Activated CD8-positive, alpha-beta memory T cell treated with anti-CD3 and anti-CD28 coated beads for 36 hours (primary cell): ENCODE measurements at regions not wholly inside any gene's neighbourhood (a gene's known extent, or its start where the extent isn't known, plus 50 kb on each side); places are given as distances from the start of the nearest gene placed in this dataset.
"Not testable (repeated sequence)": the region's sequence is repeated elsewhere in the genome, so short reads cannot be mapped to it uniquely, and the experiment has no call there.

ENCODE experiments used
- CTCF ChIA-PET: fragments of 350-600 bp; sonication (Branson Sonifier 250); formaldehyde crosslinking; loops from one replicate; lab custom pipeline; 2021; ENCODE audit warnings: antibody characterized with exemption; lab: Charles Lee
- POLR2A ChIA-PET: fragments of 350-600 bp; sonication (Branson Sonifier 250); formaldehyde crosslinking; loops from one replicate; lab custom pipeline; 2021; ENCODE audit warnings: antibody characterized with exemption; lab: Charles Lee

DNA sequence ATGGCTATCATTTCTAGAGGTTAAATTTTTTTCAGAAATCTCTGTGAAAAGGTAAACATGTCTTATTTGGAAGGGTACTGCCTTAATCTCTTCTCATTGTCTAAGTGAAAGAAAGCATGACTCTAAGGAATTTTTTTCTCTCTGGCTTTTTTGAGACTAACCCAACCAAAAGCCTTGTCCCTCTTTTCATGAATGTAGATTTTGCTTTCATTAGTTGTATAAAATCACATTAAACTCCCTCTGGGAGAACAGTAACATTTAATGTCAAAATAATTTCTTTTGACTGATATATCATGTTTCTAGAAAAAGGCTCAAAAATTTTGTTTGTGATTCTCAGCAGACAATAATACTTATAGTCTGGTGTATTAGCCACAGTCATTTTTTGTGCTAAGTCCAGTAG, 168.4 kb upstream of the SPOPL start:
- POLR2A ChIA-PET = no interaction called here
- CTCF ChIA-PET = no interaction called here

DNA sequence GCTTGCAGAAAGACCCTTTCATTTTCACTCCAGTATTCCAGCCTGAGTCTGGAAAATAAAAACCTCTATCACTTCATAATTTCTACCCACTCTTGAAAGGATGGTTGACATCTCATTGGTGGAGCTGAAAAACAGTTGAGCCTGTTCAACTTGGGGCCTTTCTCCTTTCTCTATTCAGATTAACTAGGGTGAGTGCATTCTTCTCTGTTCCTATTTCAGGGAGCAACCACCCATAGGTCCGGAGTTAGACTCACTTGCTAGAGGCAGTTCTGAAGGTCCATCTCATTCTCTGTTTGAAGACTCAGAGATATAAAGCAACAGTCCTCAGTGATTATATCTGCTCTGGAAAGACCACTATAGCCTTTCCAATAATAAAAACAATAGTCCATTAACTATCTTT, 167.9 kb upstream of the SPOPL start:
- CTCF ChIA-PET = no interaction called here
- POLR2A ChIA-PET = no interaction called here

DNA sequence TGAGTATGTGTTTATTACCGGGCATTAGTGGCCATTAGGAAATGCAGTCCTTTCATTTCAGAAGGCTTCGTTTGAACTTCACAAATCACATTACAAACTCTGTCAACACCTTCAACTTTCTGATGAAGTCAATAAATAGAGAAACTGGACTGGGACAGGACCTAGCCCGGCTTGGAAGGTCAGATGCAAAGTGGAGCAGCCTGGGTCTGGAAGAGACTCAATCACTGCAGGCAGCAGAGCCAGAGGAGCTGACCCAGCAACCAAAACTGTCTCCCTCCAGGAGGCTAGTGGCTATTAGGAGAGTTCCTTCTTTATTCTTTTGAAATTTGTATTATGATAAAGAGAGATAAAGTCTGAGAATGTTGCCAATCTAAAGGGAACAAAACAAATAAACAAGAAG, 167.2 kb upstream of the SPOPL start:
- POLR2A ChIA-PET = no interaction called here

DNA sequence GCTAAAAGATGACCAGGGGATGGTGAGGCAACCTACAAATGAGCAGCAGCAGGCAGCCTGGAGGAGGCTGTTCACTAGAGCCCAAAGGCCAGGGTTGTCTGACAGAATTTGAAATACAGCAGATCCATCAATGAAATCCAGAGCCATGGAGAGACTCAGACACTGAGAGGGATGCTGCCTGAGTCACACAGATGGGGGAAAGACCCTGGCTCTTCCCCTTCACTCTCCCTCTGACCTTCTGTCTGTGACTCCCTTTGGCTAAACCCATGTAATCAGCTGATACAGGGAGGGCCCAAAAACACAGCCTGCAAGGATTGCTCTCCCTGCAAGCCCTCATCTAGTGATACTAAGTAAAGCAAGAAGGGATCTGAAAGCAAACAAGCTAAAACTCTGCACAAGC, 166.5 kb upstream of the SPOPL start:
- ChIA-PET POLR2A (no interaction called here), CTCF (no interaction called here)

More for the DNA sequence above, 167.2 kb upstream of the SPOPL start:
- CTCF ChIA-PET = no interaction called here

DNA sequence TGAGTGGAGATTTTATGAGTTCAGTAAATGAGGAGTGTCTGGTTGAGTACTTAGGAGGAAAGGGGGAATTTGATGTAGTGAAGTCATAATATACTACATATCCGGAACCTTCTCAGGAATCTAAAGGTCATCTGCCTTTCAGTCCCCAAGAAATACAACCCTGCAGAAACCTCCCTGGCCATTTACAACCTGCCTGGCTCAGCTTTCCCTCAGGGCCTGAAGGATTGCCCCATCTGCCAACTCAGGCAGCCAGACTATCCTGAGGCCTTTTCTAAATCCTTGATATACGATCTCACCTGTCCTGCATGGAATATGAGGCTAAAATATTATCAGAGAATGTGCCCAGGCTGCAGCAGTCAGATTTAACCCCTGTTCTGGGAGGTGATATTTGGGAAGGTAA, 165.4 kb upstream of the SPOPL start:
- CTCF ChIA-PET = no interaction called here
- POLR2A ChIA-PET = no interaction called here

DNA sequence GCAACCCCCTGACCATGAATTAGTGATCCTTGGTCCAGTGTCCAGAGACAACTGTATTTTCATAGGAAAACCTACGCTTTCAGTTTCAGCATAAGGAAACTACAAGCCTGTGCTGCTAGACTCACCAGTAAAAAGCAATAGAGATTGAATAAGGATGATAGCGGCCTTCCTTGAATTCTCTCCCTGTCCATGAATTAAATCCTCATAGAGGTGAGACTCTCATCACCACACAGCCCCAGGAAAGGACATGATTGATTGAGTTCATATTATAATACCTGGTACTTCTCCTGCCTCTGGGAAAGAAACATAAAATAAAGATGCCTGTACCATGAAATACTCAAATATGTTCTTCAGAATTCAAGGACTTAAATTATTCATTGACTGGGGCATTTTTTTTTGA, 146.3 kb upstream of the SPOPL start:
- ChIA-PET POLR2A (no interaction called here), CTCF (no interaction called here)

DNA sequence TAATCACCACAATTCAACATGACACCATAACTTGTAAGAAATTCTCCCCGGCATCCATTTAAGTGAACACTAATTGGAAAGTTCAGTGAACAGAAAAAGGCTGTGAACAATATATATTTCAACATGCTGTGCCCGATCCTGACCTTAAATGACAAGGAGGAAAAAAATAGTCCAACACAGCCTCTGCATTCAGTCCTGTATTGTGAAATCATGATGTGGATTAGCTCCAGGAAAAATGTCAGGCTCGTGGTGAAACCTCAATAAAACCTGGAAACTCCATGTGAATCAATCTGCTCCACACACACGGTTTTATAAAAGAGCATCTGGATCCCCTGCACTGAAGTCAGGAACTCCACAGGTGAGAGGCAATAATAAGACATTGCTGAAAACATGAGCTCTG, 145.4 kb upstream of the SPOPL start:
- ChIA-PET CTCF (no interaction called here), POLR2A (no interaction called here)

DNA sequence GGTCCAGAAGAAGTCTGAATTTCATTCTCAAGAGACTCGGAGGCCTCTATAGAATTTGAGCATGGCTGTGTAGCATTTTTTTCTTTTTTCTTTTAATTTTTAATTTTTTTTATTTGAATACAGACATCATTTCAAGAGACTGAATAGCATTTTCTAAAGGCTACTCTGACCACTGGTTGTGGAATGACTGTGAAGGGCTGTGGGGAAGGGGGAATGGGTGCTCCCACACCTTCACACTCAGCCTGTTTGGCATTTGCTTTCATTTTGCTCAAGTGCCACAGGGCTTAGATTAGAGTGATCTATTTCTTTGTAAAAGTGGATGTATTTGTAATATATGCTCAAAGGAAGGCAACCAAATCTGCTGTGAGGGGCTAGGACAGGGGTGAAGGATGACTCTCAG, 142.0 kb upstream of the SPOPL start:
- ChIA-PET POLR2A (no interaction called here), CTCF (no interaction called here)

DNA sequence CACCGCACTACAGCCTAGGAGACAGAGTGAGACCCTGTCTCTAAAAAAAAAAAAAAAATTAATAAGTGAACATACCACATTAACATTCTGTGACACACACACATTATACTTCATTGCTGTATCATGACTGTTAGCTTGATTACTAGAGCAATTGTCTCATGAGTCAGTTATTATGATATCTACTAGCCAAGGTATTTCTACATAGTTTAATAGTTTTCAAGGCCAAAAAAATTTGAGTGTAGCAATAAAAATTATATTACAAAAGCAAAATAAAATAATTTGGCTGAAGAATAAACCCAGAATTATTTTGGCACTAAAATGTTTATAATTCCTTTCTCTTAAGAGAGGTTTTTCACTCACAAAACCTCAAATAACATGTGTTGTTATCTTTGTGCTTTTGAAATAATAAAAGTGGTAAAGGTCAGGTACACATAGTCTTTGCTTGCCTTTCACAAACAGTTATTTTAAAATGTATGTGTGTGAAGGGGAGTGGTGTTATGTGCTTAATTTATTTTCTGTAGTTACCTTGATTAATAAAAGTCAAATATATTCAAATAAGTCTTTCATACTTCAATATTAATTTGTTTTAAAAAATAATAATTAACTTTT, 136.9 kb upstream of the SPOPL start:
- POLR2A ChIA-PET = no interaction called here
- CTCF ChIA-PET = no interaction called here

DNA sequence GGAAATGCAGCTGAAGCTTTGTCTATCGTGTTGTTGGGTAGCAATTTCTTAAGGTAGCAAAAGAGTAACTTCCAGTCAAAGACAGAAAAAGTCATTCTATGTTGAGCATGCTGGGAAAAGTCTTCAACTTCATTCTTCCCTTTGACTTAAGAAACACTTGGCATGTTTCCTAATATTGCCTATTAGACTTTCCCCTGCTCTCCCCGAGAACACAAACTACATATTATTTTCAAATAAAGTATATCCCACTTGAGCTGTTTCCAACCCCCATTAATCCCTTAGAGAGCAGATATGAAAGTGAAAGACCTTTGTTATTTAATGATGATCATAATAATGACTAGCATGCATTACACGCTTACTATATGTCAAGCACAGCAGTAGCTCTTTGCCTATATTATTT, 136.0 kb upstream of the SPOPL start:
- POLR2A ChIA-PET = no interaction called here
- CTCF ChIA-PET = no interaction called here

DNA sequence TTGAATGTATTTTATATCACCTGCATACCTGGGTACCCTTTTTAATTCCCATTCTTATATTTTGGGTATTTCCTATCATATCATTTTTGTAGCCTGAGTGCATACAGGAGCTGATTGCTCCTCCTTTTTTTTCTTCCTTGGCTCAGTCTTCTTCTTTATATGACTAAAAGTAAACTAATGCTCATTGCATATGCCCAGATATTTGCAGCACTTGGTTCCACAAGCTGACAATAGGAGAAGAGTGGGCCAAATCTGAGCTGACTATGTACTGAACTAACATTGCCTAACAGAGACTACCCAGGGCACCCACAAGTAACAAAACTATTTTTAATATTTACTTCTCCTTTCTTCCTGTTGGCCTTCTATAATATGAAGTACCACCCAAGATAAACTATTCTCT, 131.7 kb upstream of the SPOPL start:
- CTCF ChIA-PET = no interaction called here
- POLR2A ChIA-PET = no interaction called here

DNA sequence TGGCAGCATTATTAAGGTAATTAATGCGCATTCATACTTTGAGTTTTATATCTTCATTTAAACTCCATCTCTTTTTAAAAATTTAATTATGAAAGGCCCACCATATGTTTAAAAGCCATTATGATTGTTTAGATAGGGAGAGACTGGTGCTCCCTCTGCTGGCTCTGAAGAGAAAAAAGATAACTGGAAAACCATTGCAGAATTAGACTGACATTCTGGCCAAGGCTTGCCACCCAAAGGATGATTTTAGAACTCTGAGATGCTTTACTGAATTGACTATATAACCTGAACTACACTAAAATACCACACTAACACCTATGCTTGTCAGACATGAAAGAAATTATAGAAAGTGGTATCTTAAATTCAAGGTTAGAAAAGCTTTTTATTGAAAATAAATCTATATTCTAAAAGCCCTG, 127.6 kb upstream of the SPOPL start:
- POLR2A ChIA-PET = no interaction called here
- CTCF ChIA-PET = interaction anchor here (0.6 kb wide), 1 partner anchor 419 kb away, joined by 3 read pairs; no protein-coding TSS in a partner anchor

DNA sequence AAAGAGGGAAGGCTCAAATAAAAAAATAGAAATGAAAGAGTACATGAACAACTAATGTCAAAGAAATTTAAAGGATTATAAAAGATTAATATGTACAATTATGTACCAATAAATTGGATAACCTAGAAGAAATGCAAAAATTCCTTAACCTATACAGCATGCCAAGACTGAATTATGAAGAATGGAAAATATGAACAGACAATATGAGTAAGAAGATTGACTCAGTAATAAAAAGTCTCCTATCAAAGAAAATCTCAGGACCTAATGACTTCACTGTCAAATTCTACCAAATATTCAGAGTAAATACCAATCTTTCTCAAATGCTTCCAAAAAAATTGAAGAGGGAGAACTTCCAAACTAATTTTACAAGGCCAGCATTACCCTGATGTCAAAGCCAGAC, 120.2 kb upstream of the SPOPL start:
- CTCF ChIA-PET = no interaction called here

DNA sequence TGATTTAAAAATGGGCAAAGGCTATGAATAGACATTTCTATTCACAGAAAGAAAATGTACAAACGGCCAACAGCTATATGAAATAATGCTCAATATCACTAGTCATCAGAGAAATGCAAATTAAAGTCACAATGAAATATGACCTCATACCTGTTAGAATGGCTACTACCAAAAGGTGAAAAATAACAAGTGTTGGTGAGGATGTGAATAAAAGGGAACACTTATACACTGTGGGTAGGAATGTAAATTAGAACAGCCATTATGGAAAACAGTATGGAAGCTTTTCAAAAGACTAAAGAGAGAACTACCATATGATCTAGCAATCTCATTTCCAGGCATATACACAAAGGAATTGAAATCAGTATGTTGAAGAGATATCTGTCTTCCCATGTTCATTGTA, 118.9 kb upstream of the SPOPL start:
- POLR2A ChIA-PET = no interaction called here
- CTCF ChIA-PET = no interaction called here

More for the DNA sequence above, 120.2 kb upstream of the SPOPL start:
- POLR2A ChIA-PET = no interaction called here

DNA sequence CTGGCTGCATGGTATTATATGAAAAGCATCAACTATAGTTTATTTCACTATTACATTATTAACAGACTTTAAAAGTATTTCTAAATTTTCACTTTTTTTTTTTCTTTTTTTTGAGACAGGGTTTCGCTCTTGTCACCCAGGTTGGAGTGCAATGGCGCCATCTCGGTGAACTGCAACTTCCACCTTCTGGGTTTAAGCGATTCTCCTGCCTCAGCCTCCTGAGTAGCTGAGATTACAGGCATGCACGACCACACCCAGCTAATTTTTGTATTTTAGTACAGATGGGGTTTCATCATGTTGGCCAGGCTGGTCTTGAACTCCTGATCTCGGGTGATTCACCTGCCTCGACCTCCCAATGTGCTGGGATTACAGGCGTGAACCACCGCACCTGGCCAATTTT, 115.4 kb upstream of the SPOPL start:
- CTCF ChIA-PET = not testable (repeated sequence)
- POLR2A ChIA-PET = interaction anchor here (0.7 kb wide), 1 partner anchor 17 kb away, joined by 3 read pairs; no protein-coding TSS in a partner anchor

DNA sequence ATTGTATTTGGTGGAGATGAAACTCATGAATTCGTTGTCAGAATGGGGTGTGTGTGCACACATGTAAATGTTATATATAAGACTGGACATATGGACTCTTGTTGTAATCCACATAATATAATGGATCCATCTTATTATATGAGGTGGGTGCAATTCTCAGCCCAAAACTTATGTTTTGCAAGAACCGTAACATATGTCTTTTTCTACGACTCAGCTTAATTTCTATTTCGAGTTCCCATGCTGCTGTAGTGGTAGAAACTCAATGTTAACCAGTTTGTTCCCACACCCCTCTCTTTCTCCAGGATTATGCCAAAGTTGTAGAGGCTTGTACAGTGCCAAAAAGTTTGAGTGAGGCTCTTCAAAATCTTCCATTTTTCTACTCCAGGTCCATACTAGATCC, 112.5 kb upstream of the SPOPL start:
- CTCF ChIA-PET = no interaction called here
- POLR2A ChIA-PET = no interaction called here

DNA sequence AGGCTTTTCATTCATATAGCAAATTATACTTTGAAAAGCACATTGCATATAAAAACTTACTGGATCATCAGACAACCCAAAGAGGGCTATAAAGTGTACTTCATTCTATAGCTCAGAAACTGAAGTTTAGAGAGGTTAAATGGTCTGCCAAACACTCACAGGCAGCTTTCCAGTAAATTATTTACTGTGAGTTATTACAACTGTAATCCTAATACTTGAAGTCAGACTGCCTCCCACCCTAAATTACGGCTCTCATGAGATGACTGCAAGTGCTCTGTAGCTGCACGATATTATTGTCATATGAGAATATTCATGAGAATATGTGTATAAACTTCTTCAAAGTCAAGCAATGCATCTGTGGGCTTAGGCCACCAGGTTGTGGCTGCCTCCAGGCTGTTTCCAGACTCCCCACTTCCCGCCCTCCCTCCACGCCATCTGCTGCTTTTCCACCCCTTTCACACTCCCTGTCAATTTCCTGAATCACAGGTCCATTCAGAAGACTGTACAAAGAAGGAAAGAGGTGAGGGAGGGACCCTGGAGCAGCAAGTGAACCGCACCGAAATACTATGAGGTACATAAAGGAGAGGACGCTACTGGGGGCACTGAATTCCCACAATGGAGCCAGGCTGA, 111.1 kb upstream of the SPOPL start:
- ChIA-PET CTCF (no interaction called here), POLR2A (no interaction called here)

DNA sequence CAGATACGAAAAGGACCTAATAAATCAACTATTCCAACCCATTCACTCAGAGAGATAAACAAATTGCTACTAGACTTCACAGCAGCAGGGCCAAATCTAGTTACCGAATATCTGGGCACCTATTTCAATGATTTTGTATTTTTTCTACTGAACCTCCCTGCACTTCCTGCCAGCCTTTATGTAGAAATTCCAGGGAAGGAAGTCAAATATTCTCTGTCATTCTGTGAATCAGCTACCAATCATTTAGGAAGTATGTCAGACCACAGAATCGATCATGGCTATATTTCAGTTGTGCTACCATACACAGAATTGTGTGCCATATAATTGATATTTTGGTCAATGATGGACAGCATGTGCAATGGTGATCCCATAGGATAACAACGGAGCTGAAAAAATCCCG, 109.6 kb upstream of the SPOPL start:
- POLR2A ChIA-PET = no interaction called here
- CTCF ChIA-PET = no interaction called here

DNA sequence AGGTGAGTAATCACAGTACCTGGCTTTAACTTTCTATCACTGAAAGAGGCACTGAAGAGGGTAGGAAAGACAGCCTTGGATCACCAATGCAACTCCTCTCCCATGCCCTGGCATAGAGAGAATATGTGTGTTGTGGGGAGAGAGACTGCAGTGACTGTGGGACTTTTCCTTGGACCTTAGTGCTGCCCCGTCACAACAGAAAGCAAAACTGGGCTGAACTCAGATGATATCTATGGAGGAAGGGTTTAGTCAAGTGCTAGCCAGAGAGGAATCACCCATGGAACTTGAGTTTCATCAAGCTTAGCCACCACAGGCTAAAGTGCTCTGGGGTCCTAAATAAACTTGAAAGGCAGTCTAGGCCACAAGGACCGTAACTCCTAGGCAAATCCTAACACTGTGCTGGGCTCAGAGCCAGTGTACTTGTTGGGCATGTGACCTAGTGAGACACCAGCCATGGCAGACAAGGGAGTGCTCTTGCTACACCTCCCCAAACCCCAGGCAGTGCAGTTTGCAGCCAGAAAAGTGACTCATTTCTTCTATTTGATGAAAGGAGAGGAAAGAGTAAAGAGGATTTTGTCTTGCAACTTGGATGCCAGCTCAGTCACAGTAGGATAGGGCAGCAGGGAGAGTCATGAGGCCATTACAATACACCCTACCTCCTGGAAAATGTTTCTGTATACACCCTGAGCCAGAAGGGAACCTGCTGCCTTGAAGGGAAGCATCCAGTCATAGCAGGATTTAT, 105.8 kb upstream of the SPOPL start:
- ChIA-PET CTCF (no interaction called here), POLR2A (no interaction called here)

DNA sequence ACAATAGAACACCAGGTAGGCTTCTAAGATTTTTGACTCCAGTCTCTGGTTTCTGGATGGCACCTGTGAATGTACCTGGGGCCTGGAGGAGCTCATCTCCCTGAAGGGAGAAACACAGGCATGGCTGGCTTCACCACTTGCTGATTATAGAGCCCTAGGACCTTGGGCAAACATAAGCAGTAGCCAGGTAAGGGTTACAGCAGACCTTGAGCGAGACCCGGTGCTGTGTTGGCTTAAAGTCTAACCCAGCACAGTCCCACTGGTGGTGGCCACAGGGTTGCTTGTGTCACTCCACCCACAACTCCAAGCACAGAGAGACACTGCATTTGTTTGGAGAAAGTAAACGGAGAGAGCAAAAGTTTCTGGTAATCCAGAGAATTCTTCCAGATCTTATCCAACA, 104.7 kb upstream of the SPOPL start:
- ChIA-PET CTCF (no interaction called here), POLR2A (no interaction called here)

DNA sequence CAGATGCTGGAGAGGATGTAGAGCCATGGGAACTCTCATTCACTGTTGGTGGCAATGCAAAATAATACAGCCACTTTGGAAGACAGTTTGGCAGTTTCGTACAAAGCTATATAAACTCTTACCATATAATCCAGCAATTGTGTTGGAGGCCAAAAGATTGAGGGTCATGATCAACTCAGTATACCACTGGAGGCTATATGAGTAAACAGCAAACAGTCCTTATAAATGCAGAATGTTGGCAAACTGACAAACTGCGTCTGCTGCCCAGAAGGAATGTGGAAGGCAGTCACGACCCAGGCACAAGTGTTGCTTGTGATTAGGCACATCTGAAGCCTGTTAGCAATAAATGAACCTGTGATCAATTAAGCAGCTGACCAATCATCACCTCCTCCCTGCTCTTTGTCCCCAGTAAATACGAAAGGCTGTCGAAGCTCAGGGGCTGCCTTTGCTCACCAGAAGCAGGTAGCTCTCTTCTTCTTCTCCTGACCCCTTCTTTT, 98.1 kb upstream of the SPOPL start:
- POLR2A ChIA-PET = no interaction called here
- CTCF ChIA-PET = no interaction called here
